IPS-20b (cell line): ENCODE measurements at regions not wholly inside any gene's neighbourhood (a gene's known extent, or its start where the extent isn't known, plus 50 kb on each side); places are given as distances from the start of the nearest gene placed in this dataset.

Source experiments
- H3K27ac ChIP-seq: one replicate; pipeline ENCODE4 v1.5.1; 2013; ENCODE audit warnings: low read length
- H3K27me3 ChIP-seq: 2 replicates; pipeline ENCODE4 v1.6.1; 2013; ENCODE audit warnings: mild to moderate bottlenecking, low read length, inconsistent platforms; ENCODE audit not compliant: insufficient read depth
- H3K36me3 ChIP-seq: 2 replicates; pipeline ENCODE4 v1.6.1; 2013; ENCODE audit warnings: low read depth, mild to moderate bottlenecking, inconsistent platforms, low read length, moderate library complexity; ENCODE audit not compliant: insufficient read depth
- H3K4me1 ChIP-seq: 2 replicates; pipeline ENCODE4 v1.6.1; 2013; ENCODE audit warnings: mild to moderate bottlenecking, control low read depth, inconsistent platforms, low read length, moderate library complexity; ENCODE audit not compliant: insufficient read depth
- H3K4me3 ChIP-seq: 2 replicates; pipeline ENCODE4 v1.5.1; 2013; ENCODE audit warnings: mild to moderate bottlenecking, low read length, inconsistent platforms
- H3K9ac ChIP-seq: 2 replicates; pipeline ENCODE4 v1.6.1; 2013; ENCODE audit warnings: low read depth, mild to moderate bottlenecking, inconsistent platforms, low read length, moderate library complexity
- H3K9me3 ChIP-seq: 2 replicates; pipeline ENCODE4 v1.6.1; 2013; ENCODE audit warnings: mild to moderate bottlenecking, low read depth, low read length, inconsistent platforms; ENCODE audit not compliant: insufficient read depth

- H3K9me3 ChIP-seq, result no peaks in the 10 kb centered on the region
- no peaks in the 10 kb centered on the region for H3K27me3 ChIP-seq
- H3K27ac ChIP-seq, result no peak overlapping the region
- H3K36me3 ChIP-seq, result no peaks in the 10 kb centered on the region
- peaks cover 2% of the 10 kb centered on the region; the same call in 1 of the 2 replicates for H3K4me1 ChIP-seq
- H3K9ac ChIP-seq, result no peak overlapping the region
- H3K4me3 ChIP-seq, result no peak overlapping the region
These were observed 97.9 kb upstream of the ZNF516 start for GRCh38 chr18:76592981-76593381.

GRCh38 chr18:76592096-76592495, 97.1 kb upstream of the ZNF516 start:
- no peak overlapping the region for H3K9ac ChIP-seq
- no peak overlapping the region for H3K4me3 ChIP-seq
- H3K36me3 ChIP-seq, result no peaks in the 10 kb centered on the region
- peaks cover 2% of the 10 kb centered on the region; the same call in 1 of the 2 replicates for H3K4me1 ChIP-seq
- no peaks in the 10 kb centered on the region for H3K9me3 ChIP-seq
- H3K27ac ChIP-seq, result no peak overlapping the region
- no peaks in the 10 kb centered on the region for H3K27me3 ChIP-seq

- H3K4me1 ChIP-seq, result peaks cover 2% of the 10 kb centered on the region; the same call in 1 of the 2 replicates
- H3K27me3 ChIP-seq, result no peaks in the 10 kb centered on the region
- H3K36me3 ChIP-seq, result no peaks in the 10 kb centered on the region
- H3K9me3 ChIP-seq, result no peaks in the 10 kb centered on the region
- no peak overlapping the region for H3K27ac ChIP-seq
- no peak overlapping the region for H3K9ac ChIP-seq
- H3K4me3 ChIP-seq, result no peak overlapping the region
These were observed 94.8 kb upstream of the ZNF516 start for GRCh38 chr18:76589866-76590265.

GRCh38 chr18:76589316-76589715, 94.3 kb upstream of the ZNF516 start:
- H3K4me3 ChIP-seq, result peak overlapping the region; percentile 57; the same call in 1 of the 2 replicates
- no peaks in the 10 kb centered on the region for H3K36me3 ChIP-seq
- H3K27ac ChIP-seq, result no peak overlapping the region
- no peaks in the 10 kb centered on the region for H3K9me3 ChIP-seq
- H3K4me1 ChIP-seq, result peaks cover 2% of the 10 kb centered on the region; the same call in 1 of the 2 replicates
- H3K27me3 ChIP-seq, result no peaks in the 10 kb centered on the region
- H3K9ac ChIP-seq, result peak overlapping the region; percentile 50; the same call in 1 of the 2 replicates

GRCh38 chr18:76588601-76589226, 93.7 kb upstream of the ZNF516 start:
- peak overlapping the region; percentile 50; the same call in 1 of the 2 replicates for H3K9ac ChIP-seq

GRCh38 chr18:76587879-76588271, 92.8 kb upstream of the ZNF516 start:
- Histone ChIP-seq H3K9ac (no peak overlapping the region), H3K4me1 (peaks cover 2% of the 10 kb centered on the region; the same call in 1 of the 2 replicates), H3K9me3 (no peaks in the 10 kb centered on the region), H3K36me3 (no peaks in the 10 kb centered on the region), H3K27ac (no peak overlapping the region), H3K27me3 (no peaks in the 10 kb centered on the region), H3K4me3 (no peak overlapping the region)

More at GRCh38 chr18:76588601-76589226, 93.7 kb upstream of the ZNF516 start:
- Histone ChIP-seq H3K9me3 (no peaks in the 10 kb centered on the region), H3K4me1 (peaks cover 2% of the 10 kb centered on the region; the same call in 1 of the 2 replicates), H3K36me3 (no peaks in the 10 kb centered on the region), H3K4me3 (peak overlapping the region; percentile 57; the same call in 1 of the 2 replicates), H3K27me3 (no peaks in the 10 kb centered on the region), H3K27ac (no peak overlapping the region)

- Histone ChIP-seq H3K9me3 (no peaks in the 10 kb centered on the region), H3K36me3 (no peaks in the 10 kb centered on the region), H3K27ac (no peak overlapping the region), H3K4me1 (peaks cover 2% of the 10 kb centered on the region; the same call in 1 of the 2 replicates), H3K27me3 (no peaks in the 10 kb centered on the region), H3K4me3 (no peak overlapping the region), H3K9ac (no peak overlapping the region)
These were observed 92.3 kb upstream of the ZNF516 start for GRCh38 chr18:76587147-76587878.

- H3K27me3 ChIP-seq, result no peaks in the 10 kb centered on the region; the same call in none of the 2 replicates
- H3K9me3 ChIP-seq, result no peaks in the 10 kb centered on the region
- no peaks in the 10 kb centered on the region for H3K36me3 ChIP-seq
- H3K27ac ChIP-seq, result no peak overlapping the region
- H3K4me1 ChIP-seq, result peaks cover 2% of the 10 kb centered on the region; the same call in 1 of the 2 replicates
- no peak overlapping the region for H3K9ac ChIP-seq
- no peak overlapping the region for H3K4me3 ChIP-seq
These were observed 89.6 kb upstream of the ZNF516 start for GRCh38 chr18:76584414-76585310.

- no peaks in the 10 kb centered on the region for H3K9me3 ChIP-seq
- H3K27ac ChIP-seq, result no peak overlapping the region
- no peaks in the 10 kb centered on the region for H3K4me1 ChIP-seq
- H3K9ac ChIP-seq, result no peak overlapping the region
- no peak overlapping the region for H3K4me3 ChIP-seq
- no peaks in the 10 kb centered on the region for H3K36me3 ChIP-seq
- peaks cover 19% of the 10 kb centered on the region for H3K27me3 ChIP-seq
These were observed 86.2 kb upstream of the ZNF516 start for GRCh38 chr18:76581261-76581660.

GRCh38 chr18:76580288-76580962, 85.4 kb upstream of the ZNF516 start:
- no peak overlapping the region for H3K4me3 ChIP-seq
- H3K9ac ChIP-seq, result no peak overlapping the region
- no peak overlapping the region for H3K27ac ChIP-seq
- H3K36me3 ChIP-seq, result no peaks in the 10 kb centered on the region
- peaks cover 19% of the 10 kb centered on the region for H3K27me3 ChIP-seq
- no peaks in the 10 kb centered on the region for H3K9me3 ChIP-seq
- H3K4me1 ChIP-seq, result no peaks in the 10 kb centered on the region

GRCh38 chr18:76579301-76579695, 84.3 kb upstream of the ZNF516 start:
- no peaks in the 10 kb centered on the region for H3K9me3 ChIP-seq
- no peak overlapping the region for H3K4me3 ChIP-seq
- no peak overlapping the region for H3K9ac ChIP-seq
- H3K36me3 ChIP-seq, result no peaks in the 10 kb centered on the region
- H3K27me3 ChIP-seq, result peaks cover 19% of the 10 kb centered on the region
- no peak overlapping the region for H3K27ac ChIP-seq
- no peaks in the 10 kb centered on the region for H3K4me1 ChIP-seq
